Karpas-422 (cell line): ENCODE measurements at regions not wholly inside any gene's neighbourhood (a gene's known extent, or its start where the extent isn't known, plus 50 kb on each side); places are given as distances from the start of the nearest gene placed in this dataset.

Source experiments
- DNase-seq: peaks from one replicate; pipeline ENCODE4 v3.0.0-alpha.2; 2015
- H2AFZ ChIP-seq: fragments of 200-600 bp; sonication (generic); 2 replicates; pipeline ENCODE4 v1.6.1; 2014; ENCODE audit warnings: antibody characterized with exemption, low read length, mixed read lengths
- H3K27ac ChIP-seq: fragments of 200-600 bp; sonication (generic); 2 replicates; pipeline ENCODE4 v1.5.1; 2014; ENCODE audit warnings: mild to moderate bottlenecking, low read length, moderate library complexity
- H3K27me3 ChIP-seq: fragments of 200-600 bp; sonication (generic); 2 replicates; pipeline ENCODE4 v1.6.1; 2014; ENCODE audit warnings: low read length, mixed read lengths
- H3K36me3 ChIP-seq: fragments of 200-600 bp; sonication (generic); 2 replicates; pipeline ENCODE4 v1.6.1; 2014; ENCODE audit warnings: low read length, mixed read lengths; ENCODE audit not compliant: insufficient read depth
- H3K4me1 ChIP-seq: fragments of 200-600 bp; sonication (generic); 2 replicates; pipeline ENCODE4 v1.6.1; 2014; ENCODE audit warnings: mild to moderate bottlenecking, low read length, mixed read lengths
- H3K4me2 ChIP-seq: fragments of 200-600 bp; sonication (generic); 2 replicates; pipeline ENCODE4 v1.6.1; 2014; ENCODE audit warnings: low read length, low read depth, mild to moderate bottlenecking; ENCODE audit not compliant: poor library complexity, severe bottlenecking
- H3K4me3 ChIP-seq: fragments of 200-600 bp; sonication (generic); 2 replicates; pipeline ENCODE4 v1.5.1; 2014; ENCODE audit warnings: mild to moderate bottlenecking, antibody characterized with exemption, low read length, mixed read lengths
- H3K79me2 ChIP-seq: fragments of 200-600 bp; sonication (generic); 2 replicates; pipeline ENCODE4 v1.6.1; 2014; ENCODE audit warnings: mild to moderate bottlenecking, low read length, mixed read lengths
- H3K9ac ChIP-seq: fragments of 200-600 bp; sonication (generic); 2 replicates; pipeline ENCODE4 v1.6.0; 2014; ENCODE audit warnings: low read length
- H3K9me2 ChIP-seq: fragments of 200-600 bp; sonication (generic), shearing (Covaris generic); replicated peaks from 2 replicates; pipeline ENCODE4 v1.6.0; 2014; ENCODE audit warnings: mild to moderate bottlenecking, low read length, moderate library complexity; ENCODE audit not compliant: insufficient read depth
- H3K9me3 ChIP-seq: fragments of 300-700, 200-600 bp; sonication (generic); 2 replicates; pipeline ENCODE4 v1.6.1; 2014; ENCODE audit warnings: low read length, mixed read lengths
- H4K20me1 ChIP-seq: fragments of 200-600 bp; sonication (generic); 2 replicates; pipeline ENCODE4 v1.6.1; 2014; ENCODE audit warnings: mild to moderate bottlenecking, antibody characterized with exemption, low read length, low read depth; ENCODE audit not compliant: insufficient read depth

GRCh38 chr1:78224861-78225552 lies 179.2 kb downstream of the GIPC2 start:
- H2AFZ ChIP-seq = no peak overlapping the region
- no peak overlapping the region for H3K9ac ChIP-seq
- no peak overlapping the region for H3K27ac ChIP-seq
- H3K27me3 ChIP-seq = no peaks in the 10 kb centered on the region
- no peaks in the 10 kb centered on the region for H3K9me2 ChIP-seq
- H3K4me2 ChIP-seq = no peak overlapping the region
- no peak for DNase-seq
- no peaks in the 10 kb centered on the region for H3K79me2 ChIP-seq
- no peaks in the 10 kb centered on the region for H3K4me1 ChIP-seq
- no peaks in the 10 kb centered on the region for H3K36me3 ChIP-seq
- no peaks in the 10 kb centered on the region for H4K20me1 ChIP-seq
- H3K4me3 ChIP-seq = no peak overlapping the region
- no peaks in the 10 kb centered on the region for H3K9me3 ChIP-seq

DNA sequence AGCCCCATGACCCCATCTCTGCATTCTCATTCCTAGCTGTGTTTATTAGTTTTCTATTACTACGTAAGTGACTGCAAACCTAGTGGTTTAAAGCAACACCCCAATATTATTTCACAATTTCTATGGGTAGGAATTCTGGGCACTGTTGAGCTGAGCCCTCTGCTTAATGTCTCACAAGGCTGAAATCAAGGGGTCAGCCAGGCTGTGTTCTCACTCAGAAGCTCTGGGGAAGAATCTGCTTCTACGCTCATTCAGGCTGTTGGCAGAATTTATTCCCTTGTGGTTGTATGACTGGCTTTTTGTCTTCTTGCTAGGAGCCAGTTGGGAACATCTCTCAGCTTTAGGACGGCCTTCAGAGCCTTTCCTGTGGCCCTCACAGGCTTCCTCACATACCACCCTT lies 181.0 kb downstream of the GIPC2 start:
- H2AFZ ChIP-seq = no peak overlapping the region
- no peak overlapping the region for H3K27ac ChIP-seq
- no peaks in the 10 kb centered on the region for H3K9me2 ChIP-seq
- H4K20me1 ChIP-seq = no peaks in the 10 kb centered on the region
- no peaks in the 10 kb centered on the region for H3K4me1 ChIP-seq
- H3K4me2 ChIP-seq = no peak overlapping the region
- H3K9me3 ChIP-seq = no peaks in the 10 kb centered on the region
- no peak for DNase-seq
- no peaks in the 10 kb centered on the region for H3K27me3 ChIP-seq
- H3K9ac ChIP-seq = no peak overlapping the region
- H3K79me2 ChIP-seq = no peaks in the 10 kb centered on the region
- H3K4me3 ChIP-seq = no peak overlapping the region
- no peaks in the 10 kb centered on the region for H3K36me3 ChIP-seq

DNA sequence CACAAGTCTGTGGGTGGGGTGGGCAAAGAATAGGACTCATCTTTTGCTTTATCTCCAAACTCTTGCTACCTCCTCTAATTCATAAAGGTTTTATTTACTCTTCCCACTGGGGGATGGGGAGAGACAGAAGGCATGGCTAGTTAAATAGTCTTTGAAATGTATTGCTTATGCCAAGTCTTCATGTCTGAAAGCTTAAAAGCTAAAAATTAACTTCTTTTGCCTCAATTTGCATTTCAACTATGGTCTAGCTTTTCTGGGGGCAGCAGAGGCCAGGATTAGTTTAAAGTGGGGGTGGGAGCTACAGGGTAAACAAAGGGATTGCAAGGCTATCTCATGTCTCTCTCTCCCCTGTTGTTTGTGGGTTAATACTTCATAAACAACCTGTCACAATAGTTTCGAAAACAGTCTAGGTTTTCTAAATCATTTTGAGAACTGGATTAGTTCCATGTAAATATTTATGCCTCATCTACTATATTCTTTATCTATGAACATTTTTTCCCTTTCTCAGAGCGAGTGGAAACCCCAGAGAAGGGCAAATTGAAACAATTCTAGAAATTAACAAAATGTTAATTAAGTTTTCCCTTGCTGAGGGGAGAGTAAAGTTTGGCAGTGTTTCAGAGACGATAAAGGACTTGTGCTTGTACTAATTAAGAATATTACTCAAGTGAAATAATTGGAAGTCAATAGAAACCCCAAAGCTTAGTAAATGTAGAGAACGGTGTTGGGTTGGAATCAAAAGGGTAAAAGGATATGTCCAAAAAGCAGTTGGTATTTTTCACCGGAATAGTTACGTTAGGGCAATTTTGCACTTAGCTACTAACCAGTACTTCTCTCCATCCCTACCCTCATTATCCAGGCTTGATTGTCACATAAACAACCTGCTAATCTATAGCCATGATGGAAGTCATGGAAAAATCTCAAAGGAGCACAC lies 182.2 kb downstream of the GIPC2 start:
- Histone ChIP-seq H3K27ac (no peak overlapping the region), H3K9ac (no peak overlapping the region), H3K9me3 (no peaks in the 10 kb centered on the region), H3K4me2 (no peak overlapping the region), H3K9me2 (no peaks in the 10 kb centered on the region), H3K36me3 (no peaks in the 10 kb centered on the region), H3K79me2 (no peaks in the 10 kb centered on the region), H2AFZ (no peak overlapping the region), H3K4me1 (no peaks in the 10 kb centered on the region), H3K27me3 (no peaks in the 10 kb centered on the region), H3K4me3 (no peak overlapping the region), H4K20me1 (no peaks in the 10 kb centered on the region)
- DNase-seq = no peak

DNA sequence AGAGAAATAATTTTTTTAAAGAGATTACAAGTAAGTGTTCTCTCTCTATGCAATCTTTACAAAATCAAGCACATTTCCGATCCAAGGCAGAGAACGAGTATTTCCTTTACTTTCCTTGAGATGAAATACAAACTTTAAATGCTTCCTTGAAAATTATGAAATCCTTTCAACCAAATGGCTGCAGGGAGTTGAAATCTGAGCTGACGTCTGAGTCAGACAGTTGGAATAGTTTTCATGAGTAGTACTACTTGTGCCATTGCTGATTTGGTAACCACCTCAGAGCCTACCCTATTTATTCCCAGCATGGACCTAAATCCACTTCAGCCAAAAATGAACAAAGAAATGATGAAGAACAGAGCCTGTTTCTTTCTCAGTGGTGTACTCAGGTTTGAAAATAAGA lies 183.6 kb downstream of the GIPC2 start:
- H3K4me3 ChIP-seq = no peak overlapping the region
- no peaks in the 10 kb centered on the region for H3K9me2 ChIP-seq
- no peaks in the 10 kb centered on the region for H3K27me3 ChIP-seq
- H2AFZ ChIP-seq = no peak overlapping the region
- no peak overlapping the region for H3K9ac ChIP-seq
- no peaks in the 10 kb centered on the region for H3K4me1 ChIP-seq
- no peaks in the 10 kb centered on the region for H3K36me3 ChIP-seq
- no peaks in the 10 kb centered on the region for H3K79me2 ChIP-seq
- no peaks in the 10 kb centered on the region for H3K9me3 ChIP-seq
- no peak overlapping the region for H3K27ac ChIP-seq
- DNase-seq = no peak
- H3K4me2 ChIP-seq = no peak overlapping the region
- no peaks in the 10 kb centered on the region for H4K20me1 ChIP-seq

GRCh38 chr1:78231477-78231876 lies 185.7 kb downstream of the GIPC2 start:
- Histone ChIP-seq H3K27me3 (no peaks in the 10 kb centered on the region), H3K27ac (no peak overlapping the region), H3K4me3 (no peak overlapping the region), H4K20me1 (no peaks in the 10 kb centered on the region), H3K9me3 (no peaks in the 10 kb centered on the region), H2AFZ (no peak overlapping the region), H3K79me2 (no peaks in the 10 kb centered on the region), H3K4me1 (no peaks in the 10 kb centered on the region), H3K9ac (no peak overlapping the region), H3K36me3 (no peaks in the 10 kb centered on the region), H3K9me2 (no peaks in the 10 kb centered on the region), H3K4me2 (no peak overlapping the region)
- no peak for DNase-seq

GRCh38 chr1:78231894-78232293 lies 186.1 kb downstream of the GIPC2 start:
- Histone ChIP-seq H4K20me1 (no peaks in the 10 kb centered on the region), H3K9me2 (no peaks in the 10 kb centered on the region), H3K79me2 (no peaks in the 10 kb centered on the region), H2AFZ (no peak overlapping the region), H3K27ac (no peak overlapping the region), H3K4me3 (no peak overlapping the region), H3K4me2 (no peak overlapping the region), H3K27me3 (no peaks in the 10 kb centered on the region), H3K36me3 (no peaks in the 10 kb centered on the region), H3K4me1 (no peaks in the 10 kb centered on the region), H3K9ac (no peak overlapping the region), H3K9me3 (no peaks in the 10 kb centered on the region)
- DNase-seq = no peak

- no peaks in the 10 kb centered on the region for H3K9me3 ChIP-seq
- H3K9me2 ChIP-seq = no peaks in the 10 kb centered on the region
- H3K4me3 ChIP-seq = no peak overlapping the region
- no peaks in the 10 kb centered on the region for H3K79me2 ChIP-seq
- no peak overlapping the region for H2AFZ ChIP-seq
- no peak for DNase-seq
- H3K9ac ChIP-seq = no peak overlapping the region
- H3K27ac ChIP-seq = no peak overlapping the region
- H3K27me3 ChIP-seq = no peaks in the 10 kb centered on the region
- H4K20me1 ChIP-seq = no peaks in the 10 kb centered on the region
- H3K36me3 ChIP-seq = no peaks in the 10 kb centered on the region
- H3K4me1 ChIP-seq = no peaks in the 10 kb centered on the region
- H3K4me2 ChIP-seq = no peak overlapping the region
These were observed 186.9 kb downstream of the GIPC2 start for GRCh38 chr1:78232630-78233029.

DNA sequence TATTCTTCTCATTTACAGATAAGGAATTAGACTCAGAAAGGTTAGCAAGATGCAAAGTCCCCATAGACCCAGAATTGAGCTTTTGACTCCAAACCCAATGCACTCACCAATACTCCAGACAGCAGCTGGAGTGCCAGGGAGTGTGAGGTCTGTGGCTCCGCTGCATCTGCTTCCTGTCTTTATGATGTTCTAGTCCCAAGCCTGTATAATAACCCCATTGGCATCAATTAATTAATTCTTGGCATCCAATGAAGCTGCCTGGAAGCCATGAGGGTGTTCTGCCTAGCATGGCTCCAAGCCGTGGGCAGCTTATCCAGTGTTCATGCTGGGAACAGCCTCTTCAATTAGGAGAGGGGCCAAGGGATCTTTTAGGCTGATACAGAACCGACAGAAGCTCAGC lies 188.7 kb downstream of the GIPC2 start:
- Histone ChIP-seq H3K9me2 (no peaks in the 10 kb centered on the region), H3K4me3 (no peak overlapping the region), H3K4me2 (no peak overlapping the region), H3K36me3 (no peaks in the 10 kb centered on the region), H3K9ac (no peak overlapping the region), H3K27ac (no peak overlapping the region), H3K4me1 (no peaks in the 10 kb centered on the region), H3K79me2 (no peaks in the 10 kb centered on the region), H3K27me3 (no peaks in the 10 kb centered on the region), H3K9me3 (no peaks in the 10 kb centered on the region), H2AFZ (no peak overlapping the region), H4K20me1 (no peaks in the 10 kb centered on the region)
- DNase-seq = no peak
